ENCODE measurements at regions not wholly inside any gene's neighbourhood (a gene's known extent, or its start where the extent isn't known, plus 50 kb on each side); places are given as distances from the start of the nearest gene placed in this dataset.
A peak's percentile ranks its signal among the peaks of the same experiment; 100 is the strongest.

DNA sequence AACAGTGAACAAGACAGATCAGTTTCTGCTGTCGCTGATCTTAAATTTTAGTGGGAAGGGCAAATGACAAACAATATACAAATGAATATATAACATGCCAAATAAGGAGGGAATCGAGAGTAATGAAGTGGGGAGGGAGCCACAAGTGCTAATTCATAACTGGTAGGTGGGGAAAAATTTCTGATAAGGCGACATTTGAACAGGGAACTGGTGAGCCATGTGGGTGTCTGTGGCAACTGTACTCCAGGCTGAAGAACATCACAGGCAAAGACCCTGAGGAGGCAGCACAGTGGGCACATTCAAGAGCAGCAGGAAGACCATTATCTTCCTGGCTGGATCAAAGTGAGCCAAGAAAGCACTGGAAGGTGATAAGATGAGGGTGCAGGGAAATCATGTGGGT lies 51.6 kb upstream of the CD28 start:
- no peak for ATAC-seq
- H3K27ac ChIP-seq, result no peak overlapping the region
- 82% methylated on average over 3 of the region's 3 CpGs; no CpG with 5 or more reads in 1 of the 2 donors for WGBS, 2 donors (ENCODE audit: low coverage in 1 of 2)
- H3K27me3 ChIP-seq, result no peaks in the 10 kb centered on the region
- H3K36me3 ChIP-seq, result no peaks in the 10 kb centered on the region
- peaks cover 0 to 18% (median 13%) of the 10 kb centered on the region in 3 donors for H3K4me1 ChIP-seq
- no peaks in the 10 kb centered on the region for H3K9me3 ChIP-seq
- no peak overlapping the region for H3K4me3 ChIP-seq
- TF ChIP-seq POLR2A (IDR thresholded peaks at IDR 0.05) (no peak), POLR2AphosphoS5 (IDR thresholded peaks at IDR 0.05) (no peak), EP300 (IDR thresholded peaks at IDR 0.05) (no peak)
- TF ChIP-seq, protein P1, sequence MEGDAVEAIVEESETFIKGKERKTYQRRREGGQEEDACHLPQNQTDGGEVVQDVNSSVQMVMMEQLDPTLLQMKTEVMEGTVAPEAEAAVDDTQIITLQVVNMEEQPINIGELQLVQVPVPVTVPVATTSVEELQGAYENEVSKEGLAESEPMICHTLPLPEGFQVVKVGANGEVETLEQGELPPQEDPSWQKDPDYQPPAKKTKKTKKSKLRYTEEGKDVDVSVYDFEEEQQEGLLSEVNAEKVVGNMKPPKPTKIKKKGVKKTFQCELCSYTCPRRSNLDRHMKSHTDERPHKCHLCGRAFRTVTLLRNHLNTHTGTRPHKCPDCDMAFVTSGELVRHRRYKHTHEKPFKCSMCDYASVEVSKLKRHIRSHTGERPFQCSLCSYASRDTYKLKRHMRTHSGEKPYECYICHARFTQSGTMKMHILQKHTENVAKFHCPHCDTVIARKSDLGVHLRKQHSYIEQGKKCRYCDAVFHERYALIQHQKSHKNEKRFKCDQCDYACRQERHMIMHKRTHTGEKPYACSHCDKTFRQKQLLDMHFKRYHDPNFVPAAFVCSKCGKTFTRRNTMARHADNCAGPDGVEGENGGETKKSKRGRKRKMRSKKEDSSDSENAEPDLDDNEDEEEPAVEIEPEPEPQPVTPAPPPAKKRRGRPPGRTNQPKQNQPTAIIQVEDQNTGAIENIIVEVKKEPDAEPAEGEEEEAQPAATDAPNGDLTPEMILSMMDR (IDR thresholded peaks at IDR 0.05), result no peak

DNA sequence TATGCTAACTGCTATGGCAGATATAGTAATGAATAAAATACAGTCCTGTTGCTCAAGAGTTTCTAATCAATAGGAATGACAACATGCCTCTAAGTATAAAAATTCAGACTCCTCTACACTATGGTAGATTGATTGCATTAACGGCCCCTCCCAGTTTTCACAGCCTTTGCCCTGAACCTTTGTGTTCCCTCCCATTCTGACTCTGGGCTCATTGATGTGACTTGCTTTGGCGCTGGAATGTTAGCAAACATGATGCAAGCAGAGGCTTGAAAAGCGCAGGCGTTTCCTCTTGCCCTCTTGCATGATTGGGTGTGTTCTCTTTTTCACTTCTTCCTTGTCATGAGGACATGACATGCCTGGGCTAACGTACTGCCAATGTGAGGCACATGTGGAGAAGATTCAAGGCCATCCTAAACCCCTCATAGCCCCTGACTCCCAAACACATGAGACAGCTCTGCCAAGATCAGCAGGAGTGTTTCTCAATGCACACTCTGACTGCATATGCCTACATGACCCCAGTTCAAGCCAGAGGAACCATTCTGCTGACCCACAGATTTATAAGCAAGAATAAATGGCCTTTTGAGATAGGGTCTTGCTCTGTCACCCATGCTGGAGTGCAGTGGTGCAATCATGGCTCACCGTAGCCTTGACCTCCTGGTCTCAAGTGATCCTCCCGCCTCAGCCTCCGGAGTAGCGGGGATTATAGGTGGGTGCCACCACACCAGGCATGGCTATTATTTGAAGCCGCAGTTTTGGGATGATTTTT lies 49.7 kb upstream of the CD28 start:
- TF ChIP-seq EP300 (IDR thresholded peaks at IDR 0.05) (no peak), POLR2AphosphoS5 (IDR thresholded peaks at IDR 0.05) (peak; percentile 34)

More for the DNA sequence above, 49.7 kb upstream of the CD28 start:
- Histone ChIP-seq H3K27me3 (no peaks in the 10 kb centered on the region), H3K9me3 (no peaks in the 10 kb centered on the region), H3K4me3 (no peak overlapping the region), H3K27ac (peak overlapping the region in 3 of 4 donors; percentile 24 to 47 (median 31)), H3K4me1 (no peaks in the 10 kb centered on the region), H3K36me3 (no peaks in the 10 kb centered on the region)
- peak; percentile 79 for ATAC-seq
- 53 to 87% methylated on average over 3 to 7 of the region's 10 CpGs for WGBS, 2 donors (ENCODE audit: low coverage in 1 of 2)
